Stimulated activated CD4-positive, alpha-beta T cell treated with anti-CD3 and anti-CD28 coated beads, TNF-alpha, amount 100 ng/mL, for 1 hour (primary cell): ENCODE measurements at regions not wholly inside any gene's neighbourhood (a gene's known extent, or its start where the extent isn't known, plus 50 kb on each side); places are given as distances from the start of the nearest gene placed in this dataset.
"Not testable (repeated sequence)": the region's sequence is repeated elsewhere in the genome, so short reads cannot be mapped to it uniquely, and the experiment has no call there.

Experiments used
- DNase-seq, 3 donors: peaks; one replicate each; pipeline ENCODE4 v3.0.0-alpha.2; 2020; ENCODE audit warnings: low read depth in 3 of 3, low spot score in 1 of 3

- no peak for DNase-seq
These were observed 768.0 kb downstream of the STIM2 start for GRCh38 chr4:27628609-27629008.

DNA sequence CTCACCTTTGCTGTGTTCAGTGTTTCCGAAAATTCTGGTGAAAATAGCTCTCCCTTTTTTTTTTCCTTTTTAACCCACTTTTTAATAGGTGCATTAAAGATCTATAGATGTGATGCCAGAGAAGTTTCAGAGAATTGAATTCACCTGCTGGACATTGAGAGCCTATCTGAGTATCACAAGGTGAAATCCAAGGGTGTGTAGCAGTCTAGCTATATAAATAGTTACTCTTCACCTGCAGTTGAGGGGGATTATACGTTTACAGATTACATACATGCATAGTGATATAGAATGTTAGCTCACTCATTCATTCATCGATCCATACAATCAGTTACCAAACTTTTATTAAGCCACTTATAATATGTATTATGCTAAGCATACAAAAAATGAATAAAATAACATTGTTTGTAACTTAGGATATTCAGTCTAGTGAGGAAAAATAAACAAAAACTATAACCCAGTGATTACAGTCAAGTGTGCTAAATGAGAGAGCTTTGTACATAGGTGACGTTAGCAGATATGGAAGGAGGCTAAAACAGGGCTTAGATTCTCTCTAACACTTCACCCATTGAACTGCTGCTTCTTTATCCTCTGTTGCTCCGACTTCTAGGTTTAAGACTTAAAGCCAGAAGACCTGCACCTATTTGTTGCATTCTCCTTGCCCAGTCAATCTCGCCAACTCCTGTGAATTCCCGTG is 769.0 kb downstream of the STIM2 start:
- DNase-seq, result no peak

DNA sequence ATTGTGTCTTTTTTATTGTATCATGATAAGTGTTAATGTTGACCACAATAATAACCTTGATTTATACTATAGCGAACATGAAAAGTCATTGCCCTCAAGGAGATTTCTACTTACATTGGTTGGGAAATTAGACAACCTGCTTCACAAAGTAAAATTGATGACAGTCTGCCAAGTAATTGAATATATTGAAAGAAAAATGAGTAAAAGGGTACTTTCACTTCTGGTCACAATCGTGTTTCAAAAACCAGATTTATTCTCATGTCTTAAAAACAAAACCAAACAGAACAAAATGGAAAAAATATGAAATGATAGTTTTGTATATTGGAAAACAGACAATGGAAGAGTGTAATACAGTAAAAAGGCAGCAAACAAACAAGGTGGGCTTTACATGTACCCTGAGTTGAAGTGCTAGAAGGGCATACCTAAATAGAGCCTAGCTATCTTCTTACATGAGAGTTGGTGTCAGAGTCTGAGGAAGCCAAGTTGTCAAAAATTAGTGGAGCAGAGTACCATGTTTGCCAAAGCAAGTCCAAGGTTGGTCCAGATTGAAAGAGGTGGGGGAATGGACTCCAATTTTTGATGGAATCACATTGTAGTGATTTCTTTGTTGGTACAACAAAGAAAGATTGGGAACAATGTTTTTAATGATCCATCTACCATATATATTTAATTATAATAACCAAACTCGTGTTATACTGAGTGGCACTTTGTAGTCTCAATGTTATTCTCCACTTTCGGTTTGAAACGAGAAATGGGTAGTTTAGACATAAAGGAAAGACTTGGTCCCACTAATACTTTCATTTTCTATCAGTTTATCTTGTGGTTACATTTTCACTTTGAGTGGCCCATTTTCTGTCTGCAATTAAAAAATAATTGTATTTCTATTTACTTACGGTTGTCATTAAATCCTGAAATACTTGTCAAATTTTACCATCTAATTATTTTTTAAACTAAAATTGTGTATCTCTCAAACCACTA is 775.6 kb downstream of the STIM2 start:
- no peak for DNase-seq

DNA sequence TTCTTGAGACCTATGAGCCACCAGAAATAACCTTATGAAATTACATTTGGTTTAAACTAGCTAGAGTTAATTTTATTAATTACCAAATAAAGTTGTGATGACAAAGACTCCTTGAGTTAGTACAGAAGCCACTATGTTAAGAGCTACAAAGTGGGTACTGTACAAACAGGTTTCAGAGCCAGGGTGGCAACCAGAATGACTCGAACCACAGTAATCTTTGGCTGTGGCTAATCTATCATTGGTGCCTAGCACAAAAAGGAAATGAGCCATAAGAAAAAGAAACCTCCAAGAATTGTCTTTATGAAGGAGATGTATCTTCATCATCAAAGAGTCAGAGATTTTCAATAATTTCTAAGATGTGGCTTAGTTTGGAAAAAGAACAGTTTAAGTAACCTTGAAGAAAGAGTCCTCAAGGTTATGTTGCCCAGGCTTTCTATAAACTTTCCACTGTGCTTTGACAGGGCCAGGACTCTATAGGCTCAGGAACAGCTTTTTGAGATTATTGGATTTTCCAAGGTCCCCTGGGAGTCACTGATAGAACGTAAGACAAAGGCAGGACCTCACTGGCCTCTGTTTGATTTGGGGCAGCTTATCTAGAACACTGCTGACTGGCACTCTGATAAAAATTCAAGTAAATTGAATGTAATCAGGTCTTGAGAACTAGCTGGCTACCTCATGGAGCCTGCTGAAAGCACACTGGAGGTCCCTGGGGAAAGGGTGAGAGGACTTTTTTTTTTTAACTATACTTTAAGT is 777.7 kb downstream of the STIM2 start:
- no peak for DNase-seq

DNA sequence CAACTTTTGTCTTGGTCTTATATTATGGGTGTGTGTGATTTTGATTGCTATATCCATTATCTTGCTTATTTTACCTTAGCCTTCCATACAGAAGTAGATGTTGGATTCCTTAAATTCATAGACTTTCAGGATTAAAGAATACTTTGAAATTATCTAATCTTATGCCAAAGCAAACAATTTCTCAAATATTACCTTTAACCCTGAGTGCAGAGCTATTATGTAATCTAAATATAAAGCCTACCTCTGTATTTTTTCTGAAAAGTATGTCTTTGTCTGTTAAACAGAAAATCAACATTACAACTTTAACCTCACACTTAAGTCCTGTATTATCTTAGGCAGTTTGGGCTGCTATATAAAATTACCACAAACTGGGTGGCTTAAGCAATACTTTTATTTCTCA is 782.5 kb downstream of the STIM2 start:
- no peak for DNase-seq

DNA sequence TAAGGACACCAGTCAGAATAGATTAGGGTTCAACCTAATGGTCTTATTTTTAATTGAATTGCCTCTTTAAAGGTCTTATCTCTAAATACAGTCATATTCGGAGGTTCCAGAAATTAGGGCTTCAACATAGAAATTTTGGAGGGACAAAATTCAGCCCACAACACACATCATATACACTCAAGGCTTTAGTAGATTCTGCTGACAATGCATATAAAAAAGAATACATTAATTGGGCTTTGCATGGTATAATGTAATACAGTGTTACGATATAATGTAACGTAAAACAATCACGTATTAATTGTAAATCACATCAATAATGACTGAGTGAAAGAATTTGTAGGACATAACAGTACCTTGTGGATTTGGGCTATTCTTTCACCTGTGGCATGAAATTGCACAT is 787.8 kb downstream of the STIM2 start:
- no peak for DNase-seq

DNA sequence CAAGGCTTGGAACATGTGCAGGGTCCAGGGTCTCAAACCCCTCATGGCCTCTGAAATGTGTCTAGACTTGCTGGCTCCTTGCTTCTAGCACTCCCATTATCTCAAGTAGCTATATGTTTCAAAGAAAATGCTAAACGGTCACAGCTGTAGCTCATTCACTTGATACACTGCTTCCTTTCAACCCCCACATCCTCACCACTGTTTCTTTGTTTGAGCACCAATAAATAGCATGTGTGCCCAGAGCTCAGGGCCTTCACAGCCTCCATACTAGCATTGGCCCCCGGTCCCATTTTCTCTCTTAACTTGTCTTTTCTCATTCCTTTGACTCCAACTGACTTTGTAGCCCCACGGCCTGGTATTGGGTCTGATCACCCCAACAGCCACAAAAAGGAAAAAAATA is 801.8 kb downstream of the STIM2 start:
- DNase-seq, result no peak

GRCh38 chr4:27666943-27667342 is 806.3 kb downstream of the STIM2 start:
- DNase-seq, result no peak

DNA sequence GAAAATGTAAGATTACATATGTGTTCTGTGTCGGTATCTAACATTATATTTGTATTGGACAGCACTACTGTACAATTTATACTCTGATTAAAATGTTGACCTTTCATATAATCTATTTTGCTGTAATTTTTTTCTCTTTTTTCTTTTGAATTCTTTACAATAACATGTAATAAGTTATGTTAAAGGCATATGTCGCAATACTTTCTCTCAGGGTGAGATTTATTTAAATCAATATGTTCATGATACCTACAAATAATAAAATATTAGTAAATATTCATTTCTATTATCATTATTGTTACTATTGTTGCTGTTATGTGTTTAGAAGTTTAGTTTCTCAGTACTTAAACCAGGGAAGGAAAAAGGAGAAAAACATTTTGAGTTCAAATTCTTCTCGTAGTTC is 807.4 kb downstream of the STIM2 start:
- no peak for DNase-seq

DNA sequence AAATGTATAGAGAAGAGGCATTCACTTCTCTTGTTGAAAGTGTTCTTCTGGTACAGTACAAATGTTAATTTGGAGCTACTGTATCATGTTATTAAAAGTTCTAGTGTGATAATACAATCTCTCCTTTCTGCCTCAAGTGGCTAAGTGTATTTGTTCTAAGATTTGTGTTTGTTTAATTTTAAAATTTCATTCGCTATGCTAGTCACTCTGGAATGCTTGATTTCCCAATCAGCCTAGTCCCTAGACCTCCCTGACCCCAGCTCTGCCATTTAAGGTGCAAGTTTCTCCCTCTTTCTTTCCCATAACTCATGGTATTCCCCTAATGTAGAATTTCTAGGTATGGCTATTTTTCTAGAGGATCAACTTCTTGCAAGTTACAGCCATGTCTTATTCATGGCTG is 817.4 kb downstream of the STIM2 start:
- DNase-seq, result no peak

DNA sequence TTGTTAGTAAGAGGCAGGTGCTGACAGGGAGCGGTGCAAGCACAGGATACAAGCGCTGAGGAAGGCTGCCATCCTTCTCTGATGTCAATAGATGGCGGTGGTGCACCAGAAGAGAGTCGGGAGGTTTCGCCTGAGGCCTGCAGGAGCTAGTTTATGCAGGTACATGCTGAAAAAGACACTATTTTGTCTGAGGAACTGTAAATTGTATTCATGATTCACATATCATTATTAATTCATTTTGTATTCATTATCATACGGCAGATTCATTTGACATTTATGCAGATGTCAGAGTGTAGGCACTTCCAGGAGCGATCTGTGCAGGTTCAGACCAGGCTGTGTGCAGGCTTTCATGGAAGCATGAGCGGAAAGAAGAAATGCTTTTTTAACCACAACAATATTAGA is 824.0 kb downstream of the STIM2 start:
- no peak for DNase-seq

GRCh38 chr4:27685091-27685490 is 824.5 kb downstream of the STIM2 start:
- no peak for DNase-seq

DNA sequence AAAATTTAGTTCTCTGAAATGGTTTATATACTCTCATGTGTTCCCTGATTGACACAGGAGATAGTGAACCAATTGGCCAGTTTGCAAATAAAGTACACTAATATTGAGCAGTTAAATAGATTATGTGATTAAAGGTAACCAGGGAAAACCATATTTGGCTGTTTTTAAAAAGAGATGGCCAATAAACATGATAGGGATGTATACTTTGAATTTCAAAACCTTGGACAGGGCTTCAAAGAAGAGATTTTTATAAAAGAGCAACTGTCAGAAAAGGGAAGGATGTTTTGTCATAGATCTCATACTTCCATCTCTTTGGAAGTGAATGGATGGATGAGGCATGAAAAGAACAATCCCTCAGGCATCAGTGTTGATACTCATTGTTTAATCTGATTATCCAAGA is 825.3 kb downstream of the STIM2 start:
- DNase-seq, result no peak

GRCh38 chr4:27692158-27692557 is 831.5 kb downstream of the STIM2 start:
- no peak for DNase-seq

- DNase-seq, result no peak
These were observed 832.4 kb downstream of the STIM2 start for GRCh38 chr4:27692868-27693634.

DNA sequence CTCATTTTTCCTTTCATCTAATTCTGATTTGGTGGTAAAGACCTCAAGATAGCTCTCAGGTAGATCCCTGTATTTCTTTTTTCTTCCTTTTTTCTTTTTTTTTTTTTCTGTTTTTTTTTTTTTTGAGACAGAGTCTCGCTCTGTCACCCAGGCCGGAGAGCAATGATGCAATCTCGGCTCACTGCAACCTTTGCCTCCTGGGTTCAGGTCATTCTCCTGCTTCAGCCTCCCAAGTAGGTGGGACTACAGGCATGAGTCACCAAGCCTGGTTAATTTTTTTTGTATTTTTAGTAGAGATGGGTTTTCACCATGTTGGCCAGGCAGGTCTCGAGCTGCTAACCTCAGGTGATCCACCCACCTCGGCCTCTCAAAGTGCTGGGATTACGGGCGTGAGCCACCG is 835.6 kb downstream of the STIM2 start:
- not testable (repeated sequence) for DNase-seq

DNA sequence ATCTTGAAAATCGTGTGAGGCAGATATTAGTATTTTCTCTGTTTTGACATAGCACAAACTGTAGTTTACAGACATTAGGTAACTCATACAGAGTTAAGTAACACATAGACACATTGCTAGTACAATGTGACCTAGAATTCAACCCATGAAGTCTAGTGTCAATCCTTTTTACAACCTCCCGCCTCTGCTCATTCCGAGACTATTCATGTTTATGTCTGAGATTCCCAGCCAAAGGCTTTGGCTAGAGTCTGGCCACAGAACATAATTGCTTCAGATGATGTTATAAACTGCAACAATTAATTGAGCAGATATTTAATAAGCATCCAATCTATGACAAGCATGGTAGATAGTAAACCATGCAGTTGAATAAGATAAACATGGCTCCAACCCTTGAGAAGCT is 841.0 kb downstream of the STIM2 start:
- DNase-seq, result no peak

- no peak for DNase-seq
These were observed 842.2 kb downstream of the STIM2 start for GRCh38 chr4:27702730-27703431.

GRCh38 chr4:27703771-27704170 is 843.1 kb downstream of the STIM2 start:
- DNase-seq, result no peak

GRCh38 chr4:27711041-27711440 is 850.4 kb downstream of the STIM2 start:
- DNase-seq, result no peak
